GM12878 (cell line): ENCODE measurements at regions not wholly inside any gene's neighbourhood (a gene's known extent, or its start where the extent isn't known, plus 50 kb on each side); places are given as distances from the start of the nearest gene placed in this dataset.

Source experiments
- POLR2A ChIP-seq: IDR thresholded peaks from 2 replicates; pipeline ENCODE4 v1.6.1; 2011; ENCODE audit warnings: low read depth, mild to moderate bottlenecking, low read length
- SIN3A ChIP-seq: IDR thresholded peaks from 2 replicates; pipeline ENCODE4 v1.6.1; 2012; ENCODE audit warnings: low read depth, low read length, improper control_type of control experiment

DNA sequence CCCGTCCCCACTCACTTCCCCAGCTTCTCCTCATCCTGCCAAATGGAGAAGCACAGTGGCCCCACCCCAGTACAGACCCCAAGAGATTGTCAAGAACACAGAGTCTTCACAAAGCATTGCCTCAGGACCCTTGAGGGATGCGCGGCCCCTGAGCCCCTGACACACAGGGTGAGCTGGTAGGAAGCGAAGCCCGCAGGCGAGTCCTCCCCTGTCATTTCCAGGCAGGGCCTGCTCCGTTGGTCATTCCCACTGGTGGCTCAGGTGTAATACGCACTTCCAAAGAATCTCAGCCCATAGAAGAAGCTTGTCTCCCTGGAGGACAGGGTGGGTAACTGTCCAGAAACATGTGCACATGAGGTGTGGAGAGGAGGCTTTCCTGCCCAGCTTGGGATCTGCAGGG is 404.2 kb downstream of the THBS2 start:
- TF ChIP-seq POLR2A (no peak), SIN3A (no peak)
